HUDEP-2 (cell line): ENCODE measurements at regions not wholly inside any gene's neighbourhood (a gene's known extent, or its start where the extent isn't known, plus 50 kb on each side); places are given as distances from the start of the nearest gene placed in this dataset.
A peak's percentile ranks its signal among the peaks of the same experiment; 100 is the strongest.

Experiments used
- DNase-seq, 76 experiments: peaks; one replicate each; lab custom pipeline; 2025; ENCODE audit not compliant: unreplicated experiment in 76 of 76; lab: John Stamatoyannopoulos, UW

DNA sequence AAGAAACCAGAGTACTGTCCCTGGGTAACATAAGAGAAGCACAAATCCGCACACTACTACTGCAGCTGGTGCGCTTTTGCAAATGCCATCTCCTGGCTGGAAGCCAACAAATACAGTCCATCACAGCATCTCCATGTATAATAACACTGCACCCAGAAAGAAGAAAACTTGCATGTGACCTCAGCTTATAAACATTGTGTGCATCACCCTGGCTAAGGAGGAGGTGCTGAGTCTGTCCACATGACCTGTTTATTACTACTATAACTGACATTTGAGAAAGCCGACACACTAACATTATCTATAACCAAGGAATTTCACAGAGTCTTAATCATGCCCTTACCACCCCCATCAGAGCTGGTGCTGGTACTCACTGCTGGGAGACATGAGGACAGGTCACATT lies 516.8 kb downstream of the CFAP47 start:
- no peak for DNase-seq

GRCh38 chrX:36443007-36443406 lies 523.5 kb downstream of the CFAP47 start:
- no peak for DNase-seq

DNA sequence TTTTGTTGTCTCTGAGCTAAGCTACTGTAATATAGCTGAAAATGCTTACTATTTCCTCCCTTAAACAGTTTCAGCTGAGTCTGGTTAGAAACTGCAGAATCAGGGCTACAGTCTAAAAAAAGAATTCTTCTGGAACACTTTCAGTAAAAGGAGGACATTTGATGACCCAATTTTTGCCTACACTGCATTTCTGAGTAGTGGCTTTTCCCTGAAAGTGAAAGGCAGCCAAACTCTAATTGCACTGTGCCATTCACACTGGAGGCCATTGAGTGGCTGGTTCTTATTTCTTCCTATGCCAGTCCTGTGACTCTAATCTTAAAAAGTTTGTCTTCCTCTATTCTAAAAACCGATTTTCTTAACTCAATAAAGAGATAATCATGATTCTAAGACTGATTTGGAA lies 526.0 kb downstream of the CFAP47 start:
- no peak for DNase-seq

GRCh38 chrX:36462142-36462541 lies 542.6 kb downstream of the CFAP47 start:
- DNase-seq = no peak

GRCh38 chrX:36480441-36480990 lies 527.6 kb upstream of the FAM47C start:
- no peak for DNase-seq

DNA sequence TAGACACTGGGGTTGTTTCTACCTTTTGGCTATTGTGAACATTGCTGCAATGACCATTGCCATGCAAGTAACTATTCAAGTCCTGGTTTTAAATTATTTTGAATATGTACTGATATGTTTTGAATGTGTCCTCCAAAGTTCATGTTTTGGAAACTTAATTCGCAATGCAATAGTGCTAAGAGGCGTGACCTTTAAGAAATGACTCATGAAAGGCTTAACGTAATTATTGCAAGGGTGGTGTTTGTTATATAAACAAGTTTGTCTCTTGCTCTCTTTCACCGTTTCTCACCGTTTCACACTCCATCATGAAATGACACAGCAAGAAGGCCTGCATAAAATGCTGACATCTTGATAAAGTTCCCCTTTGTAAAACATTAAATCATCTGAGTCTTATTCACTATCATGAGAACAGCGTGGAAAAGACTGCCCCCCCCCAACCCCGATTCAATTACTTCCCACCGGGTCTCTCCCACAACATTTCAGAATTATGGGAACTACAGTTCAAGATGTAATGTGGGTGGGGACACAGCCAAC lies 506.9 kb upstream of the FAM47C start:
- no peak for DNase-seq

DNA sequence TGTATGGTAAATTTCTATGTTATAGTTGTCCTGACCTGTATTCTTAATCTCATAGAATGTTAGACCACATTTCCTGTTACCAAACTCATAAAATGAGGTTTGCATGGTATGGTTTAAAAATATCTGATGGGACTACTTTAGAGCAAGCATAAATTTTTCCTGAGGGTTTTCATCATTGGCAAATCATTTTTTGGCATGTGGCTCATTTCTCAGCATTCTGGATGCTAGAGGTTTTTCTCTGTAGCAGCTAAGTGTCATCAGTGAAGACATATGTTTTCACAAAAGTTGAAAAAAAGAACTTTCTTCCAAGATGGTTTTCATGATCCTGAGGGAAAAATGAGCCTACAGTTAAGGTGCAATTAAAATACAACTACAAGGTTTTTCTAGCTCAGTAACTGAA lies 503.5 kb upstream of the FAM47C start:
- DNase-seq = no peak

- no peak for DNase-seq
Observed at GRCh38 chrX:36508042-36508441, 500.1 kb upstream of the FAM47C start.

DNA sequence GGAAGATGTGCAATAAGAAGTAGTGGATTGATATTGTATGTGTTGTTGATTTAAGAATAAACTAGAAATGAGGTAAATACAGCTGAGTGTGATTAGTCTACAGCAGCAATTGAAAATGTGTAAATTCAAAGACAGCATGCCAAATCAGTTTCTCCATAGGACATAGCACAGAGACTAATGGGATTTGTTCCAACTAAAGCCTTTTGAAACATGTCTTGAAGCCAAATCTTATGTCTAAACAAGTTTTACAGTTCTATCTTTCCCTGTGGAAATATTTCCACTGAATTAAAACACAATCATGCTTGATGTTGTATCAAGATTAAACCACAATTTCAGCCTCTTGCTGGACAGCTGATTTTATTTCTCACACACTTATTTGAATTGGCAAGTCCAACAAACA lies 497.4 kb upstream of the FAM47C start:
- DNase-seq = no peak

GRCh38 chrX:36528661-36529060 lies 479.5 kb upstream of the FAM47C start:
- no peak for DNase-seq

GRCh38 chrX:36534900-36535299 lies 473.3 kb upstream of the FAM47C start:
- no peak for DNase-seq

GRCh38 chrX:36543499-36543898 lies 464.7 kb upstream of the FAM47C start:
- no peak for DNase-seq

DNA sequence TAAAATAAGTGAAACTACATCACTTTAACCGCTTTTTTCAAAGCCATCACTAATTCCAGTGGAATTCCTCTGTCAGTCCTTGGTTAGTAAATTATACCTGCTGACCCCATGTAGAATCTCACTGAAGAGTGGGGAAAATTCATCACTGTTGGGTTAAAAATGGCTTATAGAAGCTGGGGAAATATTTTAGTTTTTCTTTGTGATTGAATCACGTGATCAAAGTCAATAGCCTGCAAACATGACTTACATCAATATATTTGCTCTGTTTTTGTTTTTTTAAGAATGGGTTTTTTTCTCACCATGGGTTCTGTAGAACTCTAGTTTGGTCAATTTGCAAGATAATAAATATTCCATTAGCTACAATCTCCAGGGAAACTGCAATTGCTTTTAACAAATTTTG lies 445.2 kb upstream of the FAM47C start:
- no peak for DNase-seq

DNA sequence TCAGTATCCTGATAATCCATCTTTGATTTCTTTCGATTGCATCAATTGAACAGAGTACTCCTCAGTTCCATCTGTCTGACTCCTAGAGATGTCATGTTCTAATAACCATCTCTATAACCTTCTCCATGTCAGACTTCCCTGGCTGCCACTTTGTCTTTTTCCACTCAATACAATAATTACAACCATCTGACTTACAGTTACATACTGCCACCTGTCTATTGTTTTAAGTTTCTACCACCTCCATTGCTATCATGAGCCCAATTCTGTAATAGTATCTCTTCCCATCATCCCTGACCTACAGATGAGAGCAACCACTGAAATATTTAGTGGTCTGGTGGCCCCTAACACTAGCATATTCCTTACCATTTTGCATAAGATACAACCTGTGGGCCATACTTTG lies 439.2 kb upstream of the FAM47C start:
- DNase-seq = no peak

- no peak for DNase-seq
Observed at GRCh38 chrX:36573720-36574119, 434.4 kb upstream of the FAM47C start.

GRCh38 chrX:36575670-36576069 lies 432.5 kb upstream of the FAM47C start:
- DNase-seq = no peak

- peak in 3 of 76 experiments; percentile 0 to 13 (median 0) for DNase-seq
Observed at GRCh38 chrX:36577006-36577405, 431.2 kb upstream of the FAM47C start.

- no peak for DNase-seq
Observed at GRCh38 chrX:36581030-36581429, 427.1 kb upstream of the FAM47C start.

DNA sequence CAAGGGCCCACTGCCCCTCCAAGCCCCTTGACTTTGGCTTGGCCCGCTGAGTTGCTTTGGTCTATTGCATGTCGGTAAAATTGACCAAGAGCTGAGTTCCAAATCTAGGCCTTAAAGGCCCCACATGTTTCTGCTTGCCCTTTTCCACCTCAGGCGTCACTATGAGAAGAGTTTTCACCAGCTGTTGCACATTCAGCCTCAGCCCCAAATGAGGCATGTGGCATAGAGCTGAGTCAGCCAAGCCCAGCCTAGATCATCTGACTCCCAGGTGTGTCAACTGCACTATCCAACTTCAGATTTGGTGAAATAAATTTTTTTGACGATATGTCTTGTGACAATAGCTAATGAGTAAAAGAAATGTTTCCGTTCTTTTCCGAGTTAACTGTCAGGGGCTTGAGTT lies 424.5 kb upstream of the FAM47C start:
- DNase-seq = no peak

DNA sequence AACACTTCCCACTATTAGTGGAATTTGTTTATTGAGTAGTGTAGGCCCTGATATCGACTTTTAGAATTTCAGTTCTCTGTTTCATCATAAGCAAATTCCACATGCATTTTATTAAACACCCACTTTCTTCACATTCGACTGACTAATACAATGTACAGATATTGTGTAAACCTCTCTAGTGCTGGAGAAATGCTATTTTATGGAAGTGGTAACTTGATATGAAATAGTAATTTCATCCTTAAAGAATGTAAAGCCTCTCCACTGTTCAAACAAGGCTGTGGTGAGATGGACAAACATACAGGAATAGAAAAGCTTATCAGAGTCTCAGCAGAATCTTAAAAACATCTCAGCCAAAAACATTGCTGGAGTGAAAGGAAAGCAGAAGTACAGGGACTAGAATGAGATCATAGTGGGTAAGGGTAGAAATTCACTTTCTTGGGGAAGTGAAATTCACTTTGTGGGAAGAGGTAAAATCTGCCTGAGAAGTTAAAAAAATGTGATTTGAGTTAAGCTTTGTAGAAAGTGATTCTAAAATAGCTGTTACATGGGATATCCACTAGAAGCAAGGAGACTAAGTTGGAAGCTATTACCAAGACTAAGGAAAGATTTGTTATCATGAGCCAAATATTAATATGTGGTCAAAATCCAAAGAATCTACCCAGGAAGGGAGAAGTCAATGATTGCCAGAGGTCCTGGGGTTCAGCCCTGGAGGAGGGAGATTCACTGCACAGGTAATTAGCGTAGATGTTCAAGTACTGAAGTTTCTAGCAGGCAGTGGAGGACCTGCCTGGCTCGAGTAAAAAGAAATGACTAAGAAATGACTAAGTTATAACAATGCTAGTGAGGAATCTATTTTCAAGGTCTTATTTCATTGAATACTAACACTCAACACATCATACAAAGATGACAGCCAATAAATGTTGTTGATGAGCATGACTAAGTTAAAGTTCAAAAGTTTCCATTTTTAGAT lies 398.3 kb upstream of the FAM47C start:
- DNase-seq = no peak

- no peak for DNase-seq
Observed at GRCh38 chrX:36626898-36627297, 381.3 kb upstream of the FAM47C start.

GRCh38 chrX:36640232-36640631 lies 367.9 kb upstream of the FAM47C start:
- no peak for DNase-seq
